Naive thymus-derived CD4-positive, alpha-beta T cell (primary cell): ENCODE measurements at regions not wholly inside any gene's neighbourhood (a gene's known extent, or its start where the extent isn't known, plus 50 kb on each side); places are given as distances from the start of the nearest gene placed in this dataset.

Experiments
- ATAC-seq: fragments of 150-1000 bp; cut with Tn5 transposase; 2 replicates; pipeline ENCODE4 v1.10.0; 2021; ENCODE audit warnings: mild to moderate bottlenecking, moderate library complexity
- CTCF ChIA-PET: fragments of 350-600 bp; sonication (Branson Sonifier 250); formaldehyde crosslinking; loops from one replicate; lab custom pipeline; 2021; ENCODE audit warnings: antibody characterized with exemption; lab: Charles Lee
- POLR2A ChIA-PET: fragments of 350-600 bp; sonication (Branson Sonifier 250); formaldehyde crosslinking; loops from one replicate; lab custom pipeline; 2021; ENCODE audit warnings: antibody characterized with exemption, inconsistent platforms; lab: Charles Lee
- DNase-seq, 9 donors: peaks; one replicate each; pipeline versions ENCODE4 v3.0.0 to v3.0.0-alpha.2; 2020 to 2022; ENCODE audit warnings: mixed read lengths in 1 of 9
- H3K27ac ChIP-seq: one replicate; pipeline ENCODE4 v1.7.0; 2013; ENCODE audit warnings: mild to moderate bottlenecking, low read depth, low read length, moderate library complexity
- H3K27me3 ChIP-seq, 2 donors: one replicate each; pipeline ENCODE4 v1.7.0; 2013; ENCODE audit warnings: low read length in 2 of 2, mild to moderate bottlenecking in 2 of 2, moderate library complexity in 2 of 2; ENCODE audit not compliant: control insufficient read depth in 2 of 2, insufficient read depth in 2 of 2
- H3K36me3 ChIP-seq, 3 experiments: 1 replicate in 2 of 3; 2 replicates in 1 of 3; pipeline ENCODE4 v1.7.0; 2013; ENCODE audit warnings: low read length in 3 of 3, mild to moderate bottlenecking in 3 of 3, moderate library complexity in 1 of 3; ENCODE audit not compliant: insufficient read depth in 3 of 3, control insufficient read depth in 2 of 3
- H3K4me1 ChIP-seq, 2 donors: one replicate each; pipeline ENCODE4 v1.7.0; 2013; ENCODE audit warnings: low read length in 2 of 2, mild to moderate bottlenecking in 2 of 2, moderate library complexity in 1 of 2; ENCODE audit not compliant: control insufficient read depth in 2 of 2, insufficient read depth in 2 of 2
- H3K4me3 ChIP-seq: 2 replicates; pipeline ENCODE4 v1.7.0; 2013; ENCODE audit warnings: mild to moderate bottlenecking, low read length
- H3K9me3 ChIP-seq, 3 experiments: 1 replicate in 2 of 3; 2 replicates in 1 of 3; pipeline ENCODE4 v1.7.0; 2013; ENCODE audit warnings: low read length in 3 of 3; ENCODE audit not compliant: control insufficient read depth in 2 of 3
- H3K27ac Mint-ChIP-seq, 9 donors: one replicate each; pipeline ENCODE4 v1.8.0; 2020 to 2022; ENCODE audit warnings: mixed read lengths in 9 of 9, mild to moderate bottlenecking in 8 of 9, moderate library complexity in 5 of 9, inconsistent platforms in 2 of 9
- H3K27me3 Mint-ChIP-seq, 5 donors: one replicate each; pipeline ENCODE4 v1.8.0; 2021 to 2022; ENCODE audit warnings: mixed read lengths in 5 of 5, mild to moderate bottlenecking in 1 of 5
- H3K36me3 Mint-ChIP-seq, 5 donors: one replicate each; pipeline ENCODE4 v1.8.0; 2020 to 2022; ENCODE audit warnings: mixed read lengths in 5 of 5, mild to moderate bottlenecking in 3 of 5, inconsistent platforms in 1 of 5
- H3K4me1 Mint-ChIP-seq, 7 donors: one replicate each; pipeline ENCODE4 v1.8.0; 2020 to 2022; ENCODE audit warnings: mixed read lengths in 7 of 7, mild to moderate bottlenecking in 3 of 7, inconsistent platforms in 1 of 7
- H3K4me3 Mint-ChIP-seq, 10 donors: one replicate each; pipeline ENCODE4 v1.8.0; 2020 to 2022; ENCODE audit warnings: mild to moderate bottlenecking in 10 of 10, mixed read lengths in 10 of 10, moderate library complexity in 6 of 10, inconsistent platforms in 2 of 10
- H3K9me3 Mint-ChIP-seq, 11 donors: one replicate each; pipeline ENCODE4 v1.8.0; 2020 to 2022; ENCODE audit warnings: mixed read lengths in 11 of 11, mild to moderate bottlenecking in 4 of 11, inconsistent platforms in 1 of 11, moderate library complexity in 1 of 11
- intact Hi-C, 2 donors: fragments of 100-400 bp; cut with micrococcal nuclease; formaldehyde crosslinking; loops; one replicate each; pipeline ENCODE4 v1.15.1; 2023

DNA sequence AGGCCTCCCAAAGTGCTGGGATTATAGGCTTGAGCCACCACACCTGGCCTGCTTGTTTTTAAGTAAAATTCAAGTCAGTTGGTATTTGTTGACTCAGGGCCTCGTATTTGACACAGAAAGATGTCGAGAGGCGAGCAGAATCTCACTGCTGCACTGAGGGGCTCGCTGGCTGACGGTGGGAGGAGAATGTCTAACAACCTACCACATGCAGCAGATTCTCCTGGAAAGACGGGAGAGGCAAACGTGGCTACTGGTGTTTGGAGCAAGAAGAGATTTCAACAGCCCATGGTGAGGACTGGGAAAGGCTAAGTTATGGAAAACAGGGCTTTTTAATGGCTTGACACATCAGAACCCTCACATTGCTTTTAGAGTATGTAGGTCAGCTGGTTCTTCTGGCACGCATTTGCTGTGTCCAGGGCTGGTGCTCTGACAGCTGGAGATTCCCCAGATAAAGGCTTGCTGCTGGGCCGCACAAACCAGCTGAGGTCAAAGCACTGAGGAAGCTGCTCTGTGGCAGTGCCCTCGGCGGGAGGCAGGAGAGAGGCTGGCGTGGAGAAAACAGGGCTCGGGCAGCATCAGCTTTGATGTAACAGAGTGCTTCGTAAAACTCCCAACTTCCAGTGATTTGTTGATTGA lies 84.2 kb upstream of the FRMD1 start:
- no peak overlapping the region for H3K4me3 ChIP-seq
- ATAC-seq, result no peak
- ChIA-PET CTCF (no interaction called here), POLR2A (no interaction called here)
- H3K9me3 ChIP-seq, result no peaks in the 10 kb centered on the region
- intact Hi-C loops, result no loop called here
- H3K4me1 ChIP-seq, result no peaks in the 10 kb centered on the region
- H3K27ac Mint-ChIP-seq, result no peak overlapping the region
- H3K4me3 Mint-ChIP-seq, result no peak overlapping the region
- DNase-seq, result no peak
- H3K9me3 Mint-ChIP-seq, result peaks cover 0 to 11% (median 0%) of the 10 kb centered on the region in 11 donors
- no peaks in the 10 kb centered on the region for H3K36me3 ChIP-seq
- H3K27me3 ChIP-seq, result no peaks in the 10 kb centered on the region
- no peak overlapping the region for H3K27ac ChIP-seq
- no peaks in the 10 kb centered on the region for H3K36me3 Mint-ChIP-seq
- H3K27me3 Mint-ChIP-seq, result peaks cover 0 to 40% (median 13%) of the 10 kb centered on the region in 5 donors
- peaks cover 0 to 2% (median 0%) of the 10 kb centered on the region in 7 donors for H3K4me1 Mint-ChIP-seq

DNA sequence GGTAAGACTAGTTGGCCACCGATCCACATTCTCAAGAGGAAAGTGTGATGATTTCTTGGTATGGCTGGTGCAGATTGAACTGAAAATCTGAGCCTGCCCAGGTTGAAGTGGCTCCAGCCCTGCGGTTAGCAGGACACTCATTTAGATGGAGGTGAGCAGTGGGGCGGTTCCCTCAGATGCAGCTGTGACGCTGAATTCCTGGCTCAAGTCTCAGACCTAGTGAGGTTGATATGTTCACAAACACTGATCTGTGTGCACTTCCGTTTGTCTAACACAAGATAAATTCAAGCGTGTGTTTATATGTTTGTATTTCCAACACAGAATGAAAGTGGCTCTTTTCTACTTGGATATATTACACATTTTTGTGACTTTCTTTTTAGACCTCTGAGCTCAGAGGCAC lies 83.4 kb upstream of the FRMD1 start:
- ChIA-PET CTCF (no interaction called here), POLR2A (no interaction called here)
- no peak for DNase-seq
- H3K4me1 Mint-ChIP-seq, result peaks cover 0 to 2% (median 0%) of the 10 kb centered on the region in 7 donors
- Histone ChIP-seq H3K4me3 (no peak overlapping the region), H3K9me3 (no peaks in the 10 kb centered on the region), H3K36me3 (no peaks in the 10 kb centered on the region), H3K27ac (no peak overlapping the region), H3K4me1 (no peaks in the 10 kb centered on the region), H3K27me3 (no peaks in the 10 kb centered on the region)
- H3K36me3 Mint-ChIP-seq, result no peaks in the 10 kb centered on the region
- intact Hi-C loops, result no loop called here
- H3K27ac Mint-ChIP-seq, result no peak overlapping the region
- no peak for ATAC-seq
- H3K9me3 Mint-ChIP-seq, result peaks cover 0 to 6% (median 0%) of the 10 kb centered on the region in 11 donors
- H3K27me3 Mint-ChIP-seq, result peaks cover 0 to 43% (median 13%) of the 10 kb centered on the region in 5 donors
- H3K4me3 Mint-ChIP-seq, result no peak overlapping the region

DNA sequence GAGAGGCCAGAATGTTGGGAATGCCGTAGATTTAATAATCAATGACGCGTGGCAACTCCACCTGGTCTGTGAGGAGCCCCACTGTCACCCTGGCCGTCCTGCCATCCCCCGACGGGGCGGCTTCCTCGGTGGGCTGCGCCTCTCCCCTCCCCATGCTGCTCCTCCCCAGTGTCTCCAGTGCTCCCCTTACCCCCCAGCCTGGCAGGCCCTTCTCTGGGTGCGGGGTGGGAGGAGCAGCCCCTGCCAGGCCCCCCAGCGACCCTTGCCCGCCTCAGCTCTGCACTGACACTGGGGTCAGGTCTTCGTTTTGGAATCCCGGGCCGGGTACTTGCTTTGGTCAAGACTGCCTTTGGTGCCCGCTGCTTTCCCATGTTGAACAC lies 82.3 kb upstream of the FRMD1 start:
- POLR2A ChIA-PET, result no interaction called here
- no peaks in the 10 kb centered on the region for H3K4me1 ChIP-seq
- Mint-ChIP-seq H3K27me3 (peaks cover 0 to 48% (median 18%) of the 10 kb centered on the region in 5 donors), H3K36me3 (no peaks in the 10 kb centered on the region), H3K4me3 (no peak overlapping the region), H3K4me1 (peaks cover 0 to 2% (median 0%) of the 10 kb centered on the region in 7 donors), H3K27ac (no peak overlapping the region), H3K9me3 (peaks cover 0 to under 1% (median 0%) of the 10 kb centered on the region in 11 donors)
- no peak for DNase-seq
- CTCF ChIA-PET, result no interaction called here
- no peak overlapping the region for H3K4me3 ChIP-seq
- no peaks in the 10 kb centered on the region for H3K9me3 ChIP-seq
- H3K36me3 ChIP-seq, result no peaks in the 10 kb centered on the region
- H3K27ac ChIP-seq, result no peak overlapping the region
- ATAC-seq, result no peak
- intact Hi-C loops, result no loop called here
- H3K27me3 ChIP-seq, result no peaks in the 10 kb centered on the region

DNA sequence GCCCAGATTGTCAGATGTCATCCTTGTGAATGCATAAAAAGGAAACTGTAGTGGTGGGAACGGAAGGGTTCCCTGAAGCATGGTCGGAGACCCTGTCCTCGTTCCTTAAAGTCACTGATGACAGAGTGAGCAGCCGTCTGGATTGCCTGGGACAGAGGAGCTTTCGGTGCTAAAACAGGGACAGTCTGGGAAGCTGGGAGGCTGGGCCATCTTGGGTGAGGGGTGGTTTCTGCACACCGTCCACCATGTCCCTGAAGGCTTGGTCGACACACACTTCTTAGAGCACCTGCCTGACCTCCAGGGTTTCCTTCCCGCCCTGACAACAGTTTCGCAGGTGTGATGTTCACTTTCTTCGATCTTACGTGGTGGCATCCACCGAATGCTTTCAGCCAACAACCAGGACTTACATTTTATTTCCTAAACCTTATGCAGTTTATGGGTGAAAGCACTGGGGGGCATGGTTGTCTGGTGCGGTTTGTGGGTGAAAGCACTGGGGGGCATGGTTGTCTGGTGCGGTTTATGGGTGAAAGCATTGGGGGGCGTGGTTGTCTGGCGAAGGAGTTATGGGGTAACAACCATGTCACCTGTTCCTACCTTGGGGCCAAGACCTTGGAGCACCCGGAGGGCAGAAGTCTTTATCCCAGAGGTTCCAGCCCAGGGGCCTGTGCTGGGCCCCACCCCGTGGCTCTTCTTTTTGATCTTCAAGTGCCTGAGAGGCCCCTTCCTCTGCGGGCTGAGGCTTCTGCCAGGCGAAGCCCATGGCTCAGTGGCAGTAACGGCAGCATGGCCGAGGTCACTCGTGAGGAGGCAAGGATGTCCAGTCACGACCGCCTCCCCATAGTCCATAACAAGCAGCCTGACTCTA lies 81.7 kb upstream of the FRMD1 start:
- H3K27me3 Mint-ChIP-seq, result peaks cover 0 to 51% (median 17%) of the 10 kb centered on the region in 5 donors

DNA sequence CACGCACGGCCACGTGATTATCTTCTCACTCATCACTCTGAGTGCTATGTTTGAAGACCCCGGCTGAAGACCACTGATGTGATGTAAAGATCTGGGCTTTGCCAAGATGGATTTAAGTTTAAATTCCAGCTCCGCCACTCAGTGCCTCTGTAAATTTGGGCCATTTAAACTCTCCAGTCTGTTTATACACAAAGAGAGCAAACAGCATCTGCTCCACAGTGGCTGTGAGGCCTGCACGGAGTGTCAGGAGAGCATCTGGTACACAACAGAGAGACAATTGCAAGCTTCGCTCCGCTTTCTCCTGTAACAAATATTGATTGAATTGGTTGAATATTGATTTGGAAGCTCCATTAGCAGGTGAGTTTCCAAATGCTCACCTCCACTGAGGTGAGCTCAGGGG lies 80.5 kb upstream of the FRMD1 start:
- Histone ChIP-seq H3K9me3 (no peaks in the 10 kb centered on the region), H3K27me3 (no peaks in the 10 kb centered on the region), H3K4me1 (no peaks in the 10 kb centered on the region), H3K27ac (no peak overlapping the region), H3K4me3 (no peak overlapping the region), H3K36me3 (no peaks in the 10 kb centered on the region)
- ATAC-seq (no peak), DNase-seq (no peak)
- intact Hi-C loops, result no loop called here
- Mint-ChIP-seq H3K4me1 (peaks cover 0 to 2% (median 0%) of the 10 kb centered on the region in 7 donors), H3K4me3 (no peak overlapping the region), H3K9me3 (peaks cover 0 to under 1% (median 0%) of the 10 kb centered on the region in 11 donors), H3K27ac (no peak overlapping the region), H3K36me3 (no peaks in the 10 kb centered on the region), H3K27me3 (peaks cover 0 to 48% (median 16%) of the 10 kb centered on the region in 5 donors)
- ChIA-PET POLR2A (no interaction called here), CTCF (no interaction called here)

More for the DNA sequence above, 81.7 kb upstream of the FRMD1 start:
- Histone ChIP-seq H3K4me3 (no peak overlapping the region), H3K9me3 (no peaks in the 10 kb centered on the region), H3K27ac (no peak overlapping the region), H3K4me1 (no peaks in the 10 kb centered on the region), H3K27me3 (no peaks in the 10 kb centered on the region), H3K36me3 (no peaks in the 10 kb centered on the region)
- DNase-seq (no peak), ATAC-seq (no peak)
- H3K4me1 Mint-ChIP-seq, result peaks cover 0 to 2% (median 0%) of the 10 kb centered on the region in 7 donors
- H3K36me3 Mint-ChIP-seq, result no peaks in the 10 kb centered on the region
- intact Hi-C loops, result no loop called here
- H3K4me3 Mint-ChIP-seq, result no peak overlapping the region
- H3K9me3 Mint-ChIP-seq, result no peaks in the 10 kb centered on the region
- ChIA-PET POLR2A (no interaction called here), CTCF (no interaction called here)
- no peak overlapping the region for H3K27ac Mint-ChIP-seq

DNA sequence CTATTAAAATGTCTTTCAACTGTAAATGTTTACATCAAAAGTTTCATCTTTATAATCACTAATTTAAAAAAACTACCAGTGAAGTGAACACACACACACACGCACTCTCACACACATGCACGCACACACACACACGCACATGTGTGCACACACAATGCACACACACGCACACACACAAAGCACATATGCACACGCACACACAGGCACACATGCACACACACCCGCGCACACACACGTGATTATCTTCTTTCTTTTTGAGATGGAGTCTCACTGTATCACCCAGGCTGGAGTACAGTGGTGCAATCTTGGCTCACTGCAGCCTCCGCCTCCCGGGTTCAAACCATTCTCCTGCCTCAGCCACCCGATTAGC lies 80.0 kb upstream of the FRMD1 start:
- H3K27ac ChIP-seq, result no peak overlapping the region
- H3K27me3 ChIP-seq, result no peaks in the 10 kb centered on the region
- peaks cover 0 to 51% (median 18%) of the 10 kb centered on the region in 5 donors for H3K27me3 Mint-ChIP-seq
- no peak for ATAC-seq
- H3K4me3 ChIP-seq, result no peak overlapping the region
- intact Hi-C loops, result no loop called here
- no peak overlapping the region for H3K4me3 Mint-ChIP-seq
- H3K9me3 ChIP-seq, result no peaks in the 10 kb centered on the region
- H3K4me1 ChIP-seq, result no peaks in the 10 kb centered on the region
- H3K9me3 Mint-ChIP-seq, result peaks cover 0 to 3% (median 0%) of the 10 kb centered on the region in 11 donors
- H3K27ac Mint-ChIP-seq, result no peak overlapping the region
- no peaks in the 10 kb centered on the region for H3K36me3 ChIP-seq
- ChIA-PET POLR2A (no interaction called here), CTCF (no interaction called here)
- no peak for DNase-seq
- no peaks in the 10 kb centered on the region for H3K36me3 Mint-ChIP-seq
- peaks cover 0 to 2% (median 0%) of the 10 kb centered on the region in 7 donors for H3K4me1 Mint-ChIP-seq
